Pancreas (tissue), 10 donors: ENCODE measurements at regions not wholly inside any gene's neighbourhood (a gene's known extent, or its start where the extent isn't known, plus 50 kb on each side); places are given as distances from the start of the nearest gene placed in this dataset.
A peak's percentile ranks its signal among the peaks of the same experiment; 100 is the strongest.

Experiments used
- ATAC-seq, 4 donors: fragments of 200-7000 bp; cut with Tn5 transposase; one replicate each; pipeline versions ENCODE4 v1.8.0 to v1.9.1; 2020; ENCODE audit warnings: mild to moderate bottlenecking in 4 of 4, moderate library complexity in 4 of 4
- DNase-seq, 6 donors: peaks; one replicate each; pipeline ENCODE4 v3.0.0-alpha.2; 2020
- FAIRE-seq: peaks from 2 replicates; lab custom pipeline; 2012; peaks lifted over from hg19 to GRCh38; lab: Jason Lieb, UNC
- H3K27ac ChIP-seq, 4 donors: fragments of 200-600 bp; sonication (generic); 1 replicate in 3 of 4; 2 replicates in 1 of 4; pipeline versions ENCODE4 v1.5.0 to v1.8.0; 2020
- H3K27me3 ChIP-seq, 4 donors: fragments of 200-600 bp; one replicate each; pipeline ENCODE4 v1.8.0; 2021
- H3K36me3 ChIP-seq, 3 donors: fragments of 200-600 bp; sonication (generic) in 1 of 3; one replicate each; pipeline versions ENCODE4 v1.5.0 to v1.8.0; 2020 to 2021
- H3K4me1 ChIP-seq, 3 donors: fragments of 200-600 bp; one replicate each; pipeline ENCODE4 v1.8.0; 2021
- H3K4me3 ChIP-seq, 4 donors: fragments of 200-600 bp; sonication (generic) in 2 of 4; one replicate each; pipeline versions ENCODE4 v1.5.0 to v1.8.0; 2020 to 2021
- H3K9me3 ChIP-seq, 4 donors: fragments of 200-600 bp; one replicate each; pipeline ENCODE4 v1.8.0; 2021
- CTCF ChIP-seq, 4 donors: fragments of 200-600 bp; sonication (generic) in 3 of 4; IDR thresholded peaks; one replicate each; pipeline versions ENCODE4 v1.5.0 to v1.8.0; 2021; ENCODE audit warnings: antibody characterized with exemption in 4 of 4
- WGBS, 2 donors: extraction: QIAGEN DNeasy Blood & Tissue Kit; methylation state at CpG; one replicate each; pipeline ENCODE4 v1.1.7; 2013; 5-methylcytosine and 5-hydroxymethylcytosine counted together
- intact Hi-C, 3 donors: fragments of 100-400 bp; cut with DNase I; formaldehyde crosslinking; loops; one replicate each; pipeline versions ENCODE4 v1.11.1 to v1.14.2; 2022
- donor health status: healthy with polysubstance abuse.
- donor health status: DM: no; HTN: no; CAD: no; lungs with moderate emphysema.
- donor health status: DM: no; HTN: no; CAD: no.
- donor health status: control.
- donor health status: control.
- donor health status: Bipolar disorder and iron deficiency.
- donor health status: DM: yes; HTN: yes; CAD: no.
- donor health status: DM: no; HTN: no; CAD: no.
- donor health status: DM: no; HTN: no; CAD: no.
- donor health status: DM: yes; HTN: yes; CAD: no.

DNA sequence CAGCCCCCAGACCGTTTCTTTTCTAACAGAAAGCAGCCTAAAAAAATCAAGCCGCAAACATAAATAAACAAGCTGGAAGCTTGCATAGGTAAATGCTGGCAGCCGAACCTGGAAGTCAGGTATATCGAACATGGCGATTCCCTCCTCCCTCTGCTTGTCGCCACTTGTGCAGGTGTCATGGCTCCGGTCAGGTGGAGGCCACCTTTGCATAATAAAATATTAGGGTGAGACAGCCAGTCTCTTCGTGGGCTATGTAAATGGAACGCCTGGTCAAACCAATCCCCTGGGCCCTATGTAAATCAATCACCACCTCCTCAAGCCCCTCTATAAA, 223.9 kb upstream of the DAAM1 start:
- peak; percentile 27 to 67 (median 42) for ATAC-seq
- Histone ChIP-seq H3K9me3 (no peaks in the 10 kb centered on the region), H3K27ac (no peak overlapping the region), H3K4me1 (peaks cover 0 to 18% (median 17%) of the 10 kb centered on the region in 3 donors), H3K4me3 (peak overlapping the region in 1 of 4 donors; percentile 3), H3K27me3 (no peaks in the 10 kb centered on the region), H3K36me3 (no peaks in the 10 kb centered on the region)
- no peak for TF ChIP-seq CTCF (IDR thresholded peaks at IDR 0.05)
- no peak for FAIRE-seq
- intact Hi-C loops: no loop called here
- WGBS, 2 donors: 36 to 38% methylated on average over 9 of the region's 9 CpGs
- DNase-seq: no peak

GRCh38 chr14:58965601-58966000, 222.9 kb upstream of the DAAM1 start:
- no peak for FAIRE-seq
- no peak for DNase-seq
- ATAC-seq: no peak
- no peaks in the 10 kb centered on the region for H3K27me3 ChIP-seq
- no peaks in the 10 kb centered on the region for H3K36me3 ChIP-seq
- TF ChIP-seq CTCF (IDR thresholded peaks at IDR 0.05): no peak
- intact Hi-C loops: no loop called here
- H3K4me1 ChIP-seq: peaks cover 0 to 24% (median 18%) of the 10 kb centered on the region in 3 donors
- 88 to 91% methylated on average over 1 of the region's 1 CpG for WGBS, 2 donors
- H3K27ac ChIP-seq: no peak overlapping the region
- H3K9me3 ChIP-seq: no peaks in the 10 kb centered on the region
- H3K4me3 ChIP-seq: no peak overlapping the region

- DNase-seq (peak in 4 of 6 donors; percentile 27 to 71 (median 42)), ATAC-seq (peak; percentile 74 to 86 (median 76)), FAIRE-seq (no peak)
- intact Hi-C loops: no loop called here
- Histone ChIP-seq H3K4me3 (no peak overlapping the region), H3K36me3 (no peaks in the 10 kb centered on the region), H3K9me3 (no peaks in the 10 kb centered on the region), H3K27ac (peak overlapping the region in 1 of 4 donors; percentile 47), H3K4me1 (peaks cover 0 to 25% (median 18%) of the 10 kb centered on the region in 3 donors), H3K27me3 (no peaks in the 10 kb centered on the region)
- TF ChIP-seq CTCF (IDR thresholded peaks at IDR 0.05): no peak
- WGBS, 2 donors: 37 to 40% methylated on average over 4 of the region's 4 CpGs
These were observed 221.5 kb upstream of the DAAM1 start for GRCh38 chr14:58966997-58967396.

DNA sequence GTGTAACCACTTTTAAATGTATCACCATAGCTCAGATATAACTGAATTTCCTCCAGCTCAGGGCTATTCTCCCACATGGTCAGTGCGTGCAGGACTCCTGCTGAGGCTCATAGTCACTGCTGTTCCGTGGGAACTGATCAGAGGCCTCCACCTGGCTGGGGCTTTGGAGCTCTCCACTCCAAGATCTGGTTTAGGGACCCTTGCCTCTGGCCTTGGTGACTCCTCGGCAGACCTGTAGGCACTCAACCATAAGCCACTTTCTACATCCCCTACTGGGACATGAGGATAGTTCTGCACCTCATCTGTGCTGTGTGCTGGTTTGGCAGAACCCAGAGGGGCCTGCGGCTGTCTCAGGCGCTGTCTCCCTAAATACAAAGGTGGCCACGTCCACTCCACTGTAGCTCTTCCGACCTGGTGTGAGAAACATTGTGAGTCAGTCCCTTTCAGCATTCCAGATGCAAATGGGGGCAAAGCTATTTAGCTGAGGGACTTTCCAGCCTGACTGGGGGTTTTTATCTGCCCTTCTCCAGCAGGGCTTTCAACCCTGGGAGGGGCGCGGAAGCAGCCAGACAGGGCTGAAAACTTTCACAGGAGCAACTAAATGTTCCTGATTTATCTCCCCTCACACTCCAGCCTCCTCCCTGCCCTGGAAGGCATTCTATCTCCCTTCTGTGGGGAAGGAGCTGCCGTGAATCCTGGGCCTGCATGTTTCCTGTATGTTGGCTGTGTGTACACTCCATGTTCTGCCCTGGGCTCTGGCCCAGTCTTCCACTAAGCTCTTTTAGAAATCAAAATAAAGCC, 218.3 kb upstream of the DAAM1 start:
- 63 to 70% methylated on average over 10 of the region's 10 CpGs for WGBS, 2 donors
- H3K27ac ChIP-seq: peak overlapping the region in 2 of 4 donors; percentile 17 to 18
- ATAC-seq (peak; percentile 44 to 74 (median 64)), FAIRE-seq (no peak), DNase-seq (peak in 4 of 6 donors; percentile 23 to 69 (median 46))
- peaks cover 0 to 14% (median 11%) of the 10 kb centered on the region in 3 donors for H3K4me1 ChIP-seq
- TF ChIP-seq CTCF (IDR thresholded peaks at IDR 0.05): no peak
- no peak overlapping the region for H3K4me3 ChIP-seq
- H3K9me3 ChIP-seq: no peaks in the 10 kb centered on the region
- intact Hi-C loops: no loop called here
- H3K27me3 ChIP-seq: no peaks in the 10 kb centered on the region
- no peaks in the 10 kb centered on the region for H3K36me3 ChIP-seq
